Esophagus squamous epithelium (tissue), 4 donors: ENCODE measurements at regions not wholly inside any gene's neighbourhood (a gene's known extent, or its start where the extent isn't known, plus 50 kb on each side); places are given as distances from the start of the nearest gene placed in this dataset.

Experiments used
- CTCF ChIP-seq, 6 experiments: fragments of 450-650 bp in 4 of 6; fragments of 200-600 bp in 2 of 6; sonication (generic) in 2 of 6; IDR thresholded peaks; one replicate each; pipeline ENCODE4 v1.5.1; 2016 to 2019; ENCODE audit warnings: antibody characterized with exemption in 6 of 6, mild to moderate bottlenecking in 4 of 6, moderate library complexity in 4 of 6
- POLR2A ChIP-seq, 4 donors: fragments of 450-650 bp; IDR thresholded peaks; one replicate each; pipeline ENCODE4 v1.6.1; 2017; ENCODE audit warnings: antibody characterized with exemption in 4 of 4, mild to moderate bottlenecking in 4 of 4, moderate library complexity in 3 of 4

- TF ChIP-seq CTCF (IDR thresholded peaks at IDR 0.05) (no peak), POLR2A (IDR thresholded peaks at IDR 0.05) (no peak)
These were observed 97.3 kb upstream of the OPRM1 start for GRCh38 chr6:153941768-153942167.
